GM23338 (cell line): ENCODE measurements at regions not wholly inside any gene's neighbourhood (a gene's known extent, or its start where the extent isn't known, plus 50 kb on each side); places are given as distances from the start of the nearest gene placed in this dataset.

Experiments
- ATAC-seq: fragments of 200-7000 bp; cut with Tn5 transposase; 3 replicates; pipeline ENCODE4 v1.9.1; 2020
- DNase-seq: peaks from one replicate; pipeline ENCODE4 v3.0.0-alpha.2; 2015; ENCODE audit warnings: low spot score
- H2AFZ ChIP-seq: fragments of 200-600 bp; sonication (generic); 2 replicates; pipeline ENCODE4 v1.8.0; 2016; ENCODE audit warnings: antibody characterized with exemption, mild to moderate bottlenecking, moderate library complexity
- H3F3A ChIP-seq: fragments of 200-600 bp; sonication (generic); replicated peaks from 2 replicates; pipeline ENCODE4 v1.8.0; 2017; ENCODE audit warnings: antibody characterized with exemption, mixed run types, low read depth
- H3K27ac ChIP-seq: fragments of 200-600 bp; sonication (generic); 2 replicates; pipeline ENCODE4 v1.6.1; 2016; ENCODE audit warnings: low read depth
- H3K27me3 ChIP-seq: fragments of 200-600 bp; sonication (generic); 2 replicates; pipeline ENCODE4 v1.8.0; 2016; ENCODE audit warnings: mild to moderate bottlenecking, mixed run types, moderate library complexity; ENCODE audit not compliant: insufficient read depth
- H3K36me3 ChIP-seq: fragments of 200-600 bp; sonication (generic); 2 replicates; pipeline ENCODE4 v1.8.0; 2016; ENCODE audit warnings: mild to moderate bottlenecking; ENCODE audit not compliant: insufficient read depth
- H3K4me1 ChIP-seq: fragments of 200-600 bp; sonication (generic); 2 replicates; pipeline ENCODE4 v1.8.0; 2016; ENCODE audit warnings: mild to moderate bottlenecking, moderate library complexity; ENCODE audit not compliant: insufficient read depth
- H3K4me2 ChIP-seq: fragments of 200-600 bp; sonication (generic); 2 replicates; pipeline ENCODE4 v1.7.1; 2017; ENCODE audit warnings: mixed run types
- H3K4me3 ChIP-seq: fragments of 200-600 bp; sonication (generic); 2 replicates; pipeline ENCODE4 v1.6.1; 2016; ENCODE audit warnings: mixed run types
- H3K79me2 ChIP-seq: fragments of 200-600 bp; sonication (generic); replicated peaks from 2 replicates; pipeline ENCODE4 v1.8.0; 2017; ENCODE audit warnings: mild to moderate bottlenecking; ENCODE audit not compliant: insufficient read depth
- H3K9me2 ChIP-seq: fragments of 200-600 bp; sonication (generic); 2 replicates; pipeline ENCODE4 v1.8.0; 2017; ENCODE audit not compliant: insufficient read depth
- H4K20me1 ChIP-seq: fragments of 200-600 bp; sonication (generic); replicated peaks from 2 replicates; pipeline ENCODE4 v1.8.0; 2017; ENCODE audit warnings: mild to moderate bottlenecking; ENCODE audit not compliant: insufficient read depth
- H3K27ac Mint-ChIP-seq: 2 replicates; pipeline ENCODE4 v1.8.0; 2020; ENCODE audit warnings: inconsistent platforms, mild to moderate bottlenecking, moderate library complexity, mixed read lengths
- H3K27me3 Mint-ChIP-seq: 3 replicates; pipeline ENCODE4 v1.8.0; 2022; ENCODE audit warnings: low read depth, mild to moderate bottlenecking, moderate library complexity, mixed read lengths, inconsistent platforms; ENCODE audit not compliant: insufficient read depth, poor library complexity
- H3K36me3 Mint-ChIP-seq: 3 replicates; pipeline ENCODE4 v1.8.0; 2021; ENCODE audit warnings: low read depth, mild to moderate bottlenecking, inconsistent platforms, moderate library complexity, mixed read lengths
- H3K4me1 Mint-ChIP-seq: 3 replicates; pipeline ENCODE4 v1.8.0; 2020; ENCODE audit warnings: mild to moderate bottlenecking, inconsistent platforms, mixed read lengths
- H3K4me3 Mint-ChIP-seq: 3 replicates; pipeline ENCODE4 v1.8.0; 2021; ENCODE audit warnings: moderate library complexity, mild to moderate bottlenecking, inconsistent platforms, mixed read lengths
- H3K9me3 Mint-ChIP-seq: 3 replicates; pipeline ENCODE4 v1.8.0; 2020; ENCODE audit warnings: moderate library complexity, mild to moderate bottlenecking, inconsistent platforms, mixed read lengths
- CTCF ChIP-seq, 2 experiments: fragments of 200-600 bp in 1 of 2; sonication (generic) in 1 of 2; conservative IDR thresholded peaks; 2 replicates each; pipeline versions ENCODE4 v1.5.1 to v1.6.1; 2016 to 2017; ENCODE audit warnings: antibody characterized with exemption in 2 of 2, low read depth in 2 of 2, mild to moderate bottlenecking in 2 of 2, moderate library complexity in 1 of 2
- ETS1 ChIP-seq: IDR thresholded peaks from 2 replicates; pipeline ENCODE4 v1.6.1; 2016; ENCODE audit warnings: antibody characterized with exemption
- EZH2 ChIP-seq: fragments of 200-600 bp; sonication (generic); IDR thresholded peaks from one replicate; pipeline ENCODE4 v1.8.0; 2017; ENCODE audit warnings: antibody characterized with exemption, mild to moderate bottlenecking, low read depth; ENCODE audit not compliant: unreplicated experiment
- EZH2phosphoT487 ChIP-seq: fragments of 200-600 bp; sonication (generic); IDR thresholded peaks from one replicate; pipeline ENCODE4 v1.8.1; 2018; ENCODE audit warnings: antibody characterized with exemption; ENCODE audit not compliant: unreplicated experiment
- JUNB ChIP-seq: IDR thresholded peaks from one replicate; pipeline ENCODE4 v1.6.1; 2016; ENCODE audit warnings: antibody characterized with exemption; ENCODE audit not compliant: unreplicated experiment
- POLR2AphosphoS5 ChIP-seq: IDR thresholded peaks from 2 replicates; pipeline ENCODE4 v1.6.1; 2016; ENCODE audit warnings: antibody characterized with exemption, low read depth
- STAT1 ChIP-seq: IDR thresholded peaks from one replicate; pipeline ENCODE4 v1.6.1; 2016; ENCODE audit warnings: antibody characterized with exemption; ENCODE audit not compliant: unreplicated experiment
- ZNF114 ChIP-seq: fragments of 250-450 bp; sonication (Bioruptor Pico); IDR thresholded peaks from 2 replicates; pipeline ENCODE4 v1.5.0; 2020; ENCODE audit warnings: mild to moderate bottlenecking, moderate library complexity
- ZNF462 ChIP-seq: fragments of 250-450 bp; sonication (Bioruptor Pico); IDR thresholded peaks from 2 replicates; pipeline ENCODE4 v1.5.0; 2020; ENCODE audit warnings: mild to moderate bottlenecking, moderate library complexity

- H3K4me1 Mint-ChIP-seq = peaks cover 11% of the 10 kb centered on the region
- TF ChIP-seq ZNF114 (CRISPR knock-in tag) = no peak
- H3K36me3 Mint-ChIP-seq = no peaks in the 10 kb centered on the region
- no peaks in the 10 kb centered on the region for H3K27me3 ChIP-seq
- peaks cover 12% of the 10 kb centered on the region; the same call in 1 of the 2 replicates for H3K4me1 ChIP-seq
- H2AFZ ChIP-seq = no peak overlapping the region
- no peaks in the 10 kb centered on the region for H3K79me2 ChIP-seq
- no peak overlapping the region for H3K4me3 ChIP-seq
- no peak overlapping the region for H3K27ac ChIP-seq
- H3K4me3 Mint-ChIP-seq = no peak overlapping the region
- no peak overlapping the region for H3K27ac Mint-ChIP-seq
- no peak for DNase-seq
- H3K36me3 ChIP-seq = no peaks in the 10 kb centered on the region
- no peaks in the 10 kb centered on the region for H3K9me3 Mint-ChIP-seq
- 0 out of 2 replicates have a peak, but pooled peaks cover 5% of the 10 kb centered on the region for H3K9me2 ChIP-seq
- no peak overlapping the region for H3K4me2 ChIP-seq
- no peak for ATAC-seq
- no peaks in the 10 kb centered on the region for H3K27me3 Mint-ChIP-seq
- no peaks in the 10 kb centered on the region for H4K20me1 ChIP-seq
- H3F3A ChIP-seq = no peaks in the 10 kb centered on the region
These were observed 255.8 kb upstream of the SLC24A2 start for GRCh38 chr9:20044686-20045085.

- H3K36me3 Mint-ChIP-seq = no peaks in the 10 kb centered on the region
- ATAC-seq (no peak), DNase-seq (no peak)
- no peaks in the 10 kb centered on the region for H3K27me3 Mint-ChIP-seq
- H3K27ac Mint-ChIP-seq = no peak overlapping the region
- Histone ChIP-seq H3K27me3 (no peaks in the 10 kb centered on the region), H3K4me2 (no peak overlapping the region), H3K4me1 (peaks cover 19% of the 10 kb centered on the region; the same call in 1 of the 2 replicates), H3F3A (no peaks in the 10 kb centered on the region), H4K20me1 (no peaks in the 10 kb centered on the region), H2AFZ (no peak overlapping the region), H3K79me2 (no peaks in the 10 kb centered on the region), H3K9me2 (0 out of 2 replicates have a peak, but pooled peaks cover 6% of the 10 kb centered on the region), H3K27ac (no peak overlapping the region), H3K4me3 (no peak overlapping the region), H3K36me3 (no peaks in the 10 kb centered on the region)
- peaks cover 19% of the 10 kb centered on the region for H3K4me1 Mint-ChIP-seq
- H3K4me3 Mint-ChIP-seq = no peak overlapping the region
- no peaks in the 10 kb centered on the region; the same call in 2 of the 3 replicates for H3K9me3 Mint-ChIP-seq
- TF ChIP-seq ZNF462 (no peak), EZH2 (no peak), JUNB (no peak), POLR2AphosphoS5 (no peak), CTCF (conservative IDR thresholded peaks at IDR 0.05; ENCODE audit: low read depth in 2 of 2) (no peak), ETS1 (no peak), EZH2phosphoT487 (no peak), ZNF114 (CRISPR knock-in tag) (no peak), STAT1 (no peak)
These were observed 254.6 kb upstream of the SLC24A2 start for GRCh38 chr9:20043461-20043860.
